Osteoblast (primary cell): ENCODE measurements at regions not wholly inside any gene's neighbourhood (a gene's known extent, or its start where the extent isn't known, plus 50 kb on each side); places are given as distances from the start of the nearest gene placed in this dataset.

ENCODE experiments used
- DNase-seq: peaks from one replicate; pipeline ENCODE4 v3.0.0; 2011; ENCODE audit warnings: low spot score, mixed read lengths; ENCODE audit not compliant: insufficient read length; ENCODE audit errors: missing footprints
- H2AFZ ChIP-seq: 2 replicates; pipeline ENCODE4 v1.6.0; 2011; ENCODE audit warnings: mild to moderate bottlenecking, low read length
- H3K27ac ChIP-seq: 2 replicates; pipeline ENCODE4 v1.5.1; 2011; ENCODE audit warnings: mild to moderate bottlenecking, low read depth, low read length, moderate library complexity
- H3K27me3 ChIP-seq: 2 replicates; pipeline ENCODE4 v1.6.0; 2012; ENCODE audit warnings: mild to moderate bottlenecking, control low read depth, inconsistent platforms, low read length, moderate library complexity; ENCODE audit not compliant: insufficient read depth
- H3K36me3 ChIP-seq: 2 replicates; pipeline ENCODE4 v1.5.1; 2011; ENCODE audit warnings: mild to moderate bottlenecking, low read length, control low read depth, moderate library complexity; ENCODE audit not compliant: insufficient read depth
- H3K4me1 ChIP-seq: 2 replicates; pipeline ENCODE4 v1.5.1; 2011; ENCODE audit warnings: mild to moderate bottlenecking, low read length, control low read depth, moderate library complexity; ENCODE audit not compliant: insufficient read depth
- H3K4me2 ChIP-seq: 2 replicates; pipeline ENCODE4 v1.6.0; 2011; ENCODE audit warnings: mild to moderate bottlenecking, low read length; ENCODE audit not compliant: insufficient read depth
- H3K4me3 ChIP-seq: fragments of 200-600 bp; sonication (generic); 3 replicates; pipeline ENCODE4 v1.5.1; 2012; ENCODE audit warnings: mild to moderate bottlenecking, low read length, inconsistent platforms; ENCODE audit not compliant: insufficient read depth
- H3K79me2 ChIP-seq: 2 replicates; pipeline ENCODE4 v1.6.0; 2012; ENCODE audit warnings: mild to moderate bottlenecking, low read length, control low read depth, inconsistent platforms; ENCODE audit not compliant: insufficient read depth
- H3K9me3 ChIP-seq: 2 replicates; pipeline ENCODE4 v1.5.1; 2011; ENCODE audit warnings: low read depth, low read length, control low read depth
- H4K20me1 ChIP-seq: 2 replicates; pipeline ENCODE4 v1.6.0; 2012; ENCODE audit warnings: mild to moderate bottlenecking, low read length, control low read depth; ENCODE audit not compliant: insufficient read depth
- CTCF ChIP-seq: IDR thresholded peaks from 2 replicates; pipeline ENCODE4 v1.5.1; 2011; ENCODE audit warnings: mild to moderate bottlenecking, low read depth, low read length, moderate library complexity; ENCODE audit errors: extremely low read depth

DNA sequence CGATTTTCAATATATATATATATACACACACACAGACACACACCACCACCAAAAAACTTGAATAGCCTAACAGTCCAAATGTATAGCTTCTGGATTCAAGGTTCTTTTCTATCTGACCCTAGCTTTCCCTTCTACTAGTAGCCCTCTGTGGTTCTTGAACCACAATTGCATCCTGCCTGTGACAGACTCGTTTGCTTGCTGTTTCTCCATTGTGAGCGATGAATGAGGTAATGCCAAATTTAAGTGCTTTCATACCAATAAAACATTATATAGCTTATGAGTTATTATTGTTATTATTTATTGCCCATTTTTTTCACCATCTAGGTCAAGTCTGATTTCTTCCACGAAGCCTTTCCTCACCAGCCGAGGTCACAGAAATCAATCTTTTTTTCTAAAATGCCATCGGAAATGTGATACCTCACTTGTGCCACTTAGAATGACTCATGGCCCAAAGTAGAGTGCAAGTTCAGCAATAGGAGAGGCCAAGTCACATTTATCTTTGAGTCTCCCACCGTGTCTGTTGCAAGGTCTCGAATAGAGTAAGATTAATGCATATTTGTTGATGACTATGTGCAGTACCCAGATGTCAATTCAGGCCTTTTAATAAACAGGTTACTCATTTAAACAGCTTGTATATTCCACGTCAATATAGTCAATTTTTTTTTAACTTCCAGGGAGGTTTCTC is 1015.8 kb upstream of the SEL1L start:
- H3K79me2 ChIP-seq = no peaks in the 10 kb centered on the region
- H3K9me3 ChIP-seq = no peaks in the 10 kb centered on the region
- H3K4me3 ChIP-seq = no peak overlapping the region
- H3K4me2 ChIP-seq = no peak overlapping the region
- H3K27ac ChIP-seq = no peak overlapping the region
- no peak for DNase-seq
- no peaks in the 10 kb centered on the region for H3K27me3 ChIP-seq
- H2AFZ ChIP-seq = no peak overlapping the region
- no peaks in the 10 kb centered on the region for H3K36me3 ChIP-seq
- no peaks in the 10 kb centered on the region for H4K20me1 ChIP-seq
- no peak for TF ChIP-seq CTCF
- H3K4me1 ChIP-seq = no peaks in the 10 kb centered on the region

- peaks cover 3% of the 10 kb centered on the region for H3K9me3 ChIP-seq
- no peaks in the 10 kb centered on the region for H3K36me3 ChIP-seq
- H2AFZ ChIP-seq = no peak overlapping the region
- TF ChIP-seq CTCF = no peak
- no peak overlapping the region for H3K4me2 ChIP-seq
- no peaks in the 10 kb centered on the region for H3K79me2 ChIP-seq
- no peak overlapping the region for H3K4me3 ChIP-seq
- DNase-seq = no peak
- H3K27ac ChIP-seq = no peak overlapping the region
- H3K27me3 ChIP-seq = no peaks in the 10 kb centered on the region
- no peaks in the 10 kb centered on the region for H3K4me1 ChIP-seq
- no peaks in the 10 kb centered on the region for H4K20me1 ChIP-seq
Measured at GRCh38 chr14:82562881-82563280, 1029.2 kb upstream of the SEL1L start.

- peaks cover 3% of the 10 kb centered on the region for H3K9me3 ChIP-seq
- H4K20me1 ChIP-seq = no peaks in the 10 kb centered on the region
- no peak for TF ChIP-seq CTCF
- no peaks in the 10 kb centered on the region for H3K27me3 ChIP-seq
- H2AFZ ChIP-seq = no peak overlapping the region
- H3K4me3 ChIP-seq = no peak overlapping the region
- no peaks in the 10 kb centered on the region for H3K79me2 ChIP-seq
- no peaks in the 10 kb centered on the region for H3K4me1 ChIP-seq
- DNase-seq = no peak
- no peak overlapping the region for H3K27ac ChIP-seq
- H3K4me2 ChIP-seq = no peak overlapping the region
- H3K36me3 ChIP-seq = no peaks in the 10 kb centered on the region
Measured at GRCh38 chr14:82565825-82566224, 1032.2 kb upstream of the SEL1L start.

DNA sequence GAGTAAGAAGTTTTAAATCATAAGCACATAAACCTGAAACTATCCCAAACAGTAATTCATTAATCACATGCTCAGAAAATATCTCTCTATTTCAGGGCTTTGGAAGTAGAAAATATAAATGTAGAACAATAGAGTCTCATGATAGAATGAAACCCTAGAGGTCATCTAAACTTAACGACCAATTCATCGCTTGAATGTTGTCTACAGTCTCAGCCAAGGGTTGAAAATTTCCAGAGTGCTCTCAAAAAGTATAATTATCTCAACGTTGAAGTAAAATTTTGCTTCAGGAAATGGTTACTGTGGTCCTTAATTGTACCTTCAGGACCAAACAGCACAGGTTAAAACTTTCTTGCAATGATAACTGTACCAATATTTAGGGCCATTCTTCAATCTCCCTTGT is 1053.6 kb upstream of the SEL1L start:
- no peaks in the 10 kb centered on the region for H3K27me3 ChIP-seq
- H3K4me2 ChIP-seq = no peak overlapping the region
- H3K4me3 ChIP-seq = no peak overlapping the region
- H3K9me3 ChIP-seq = no peaks in the 10 kb centered on the region
- H4K20me1 ChIP-seq = no peaks in the 10 kb centered on the region
- H2AFZ ChIP-seq = no peak overlapping the region
- no peaks in the 10 kb centered on the region for H3K79me2 ChIP-seq
- H3K27ac ChIP-seq = no peak overlapping the region
- H3K4me1 ChIP-seq = no peaks in the 10 kb centered on the region
- no peak for DNase-seq
- no peaks in the 10 kb centered on the region for H3K36me3 ChIP-seq
- TF ChIP-seq CTCF = no peak
